ENCODE measurements at regions not wholly inside any gene's neighbourhood (a gene's known extent, or its start where the extent isn't known, plus 50 kb on each side); places are given as distances from the start of the nearest gene placed in this dataset.

- no peak for TF ChIP-seq ZFX (IDR thresholded peaks at IDR 0.05)
- TF ChIP-seq, protein P1, sequence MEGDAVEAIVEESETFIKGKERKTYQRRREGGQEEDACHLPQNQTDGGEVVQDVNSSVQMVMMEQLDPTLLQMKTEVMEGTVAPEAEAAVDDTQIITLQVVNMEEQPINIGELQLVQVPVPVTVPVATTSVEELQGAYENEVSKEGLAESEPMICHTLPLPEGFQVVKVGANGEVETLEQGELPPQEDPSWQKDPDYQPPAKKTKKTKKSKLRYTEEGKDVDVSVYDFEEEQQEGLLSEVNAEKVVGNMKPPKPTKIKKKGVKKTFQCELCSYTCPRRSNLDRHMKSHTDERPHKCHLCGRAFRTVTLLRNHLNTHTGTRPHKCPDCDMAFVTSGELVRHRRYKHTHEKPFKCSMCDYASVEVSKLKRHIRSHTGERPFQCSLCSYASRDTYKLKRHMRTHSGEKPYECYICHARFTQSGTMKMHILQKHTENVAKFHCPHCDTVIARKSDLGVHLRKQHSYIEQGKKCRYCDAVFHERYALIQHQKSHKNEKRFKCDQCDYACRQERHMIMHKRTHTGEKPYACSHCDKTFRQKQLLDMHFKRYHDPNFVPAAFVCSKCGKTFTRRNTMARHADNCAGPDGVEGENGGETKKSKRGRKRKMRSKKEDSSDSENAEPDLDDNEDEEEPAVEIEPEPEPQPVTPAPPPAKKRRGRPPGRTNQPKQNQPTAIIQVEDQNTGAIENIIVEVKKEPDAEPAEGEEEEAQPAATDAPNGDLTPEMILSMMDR (conservative IDR thresholded peaks at IDR 0.05): no peak
- peak overlapping the region; percentile 3; the same call in 1 of the 2 replicates for H3K27ac ChIP-seq
These were observed 50.6 kb upstream of the BNIP2 start for GRCh38 chr15:59739557-59740186.
